Embryonic facial prominence (tissue), 1 donor: ENCODE measurements at regions not wholly inside any gene's neighbourhood (a gene's known extent, or its start where the extent isn't known, plus 50 kb on each side); places are given as distances from the start of the nearest gene placed in this dataset.
"Not testable (repeated sequence)": the region's sequence is repeated elsewhere in the genome, so short reads cannot be mapped to it uniquely, and the experiment has no call there.

Source experiments
- DNase-seq: peaks from one replicate; pipeline ENCODE4 v3.0.0-alpha.2; 2016; ENCODE audit errors: extremely low spot score

- no peak for DNase-seq
Measured at GRCh38 chr10:33612551-33612950, 278.1 kb upstream of the NRP1 start.

GRCh38 chr10:33612116-33612515 is 277.6 kb upstream of the NRP1 start:
- DNase-seq: no peak

- DNase-seq: no peak
Measured at GRCh38 chr10:33611423-33611822, 277.0 kb upstream of the NRP1 start.

GRCh38 chr10:33609546-33609945 is 275.1 kb upstream of the NRP1 start:
- no peak for DNase-seq

- no peak for DNase-seq
Measured at GRCh38 chr10:33602278-33602677, 267.8 kb upstream of the NRP1 start.

- DNase-seq: no peak
Measured at GRCh38 chr10:33600381-33600780, 265.9 kb upstream of the NRP1 start.

GRCh38 chr10:33596422-33596821 is 262.0 kb upstream of the NRP1 start:
- DNase-seq: no peak

GRCh38 chr10:33594475-33594874 is 260.0 kb upstream of the NRP1 start:
- DNase-seq: no peak

GRCh38 chr10:33588974-33589600 is 254.6 kb upstream of the NRP1 start:
- no peak for DNase-seq

- DNase-seq: not testable (repeated sequence)
Measured at GRCh38 chr10:33584596-33584995, 250.1 kb upstream of the NRP1 start.

GRCh38 chr10:33579996-33580395 is 245.5 kb upstream of the NRP1 start:
- DNase-seq: no peak

GRCh38 chr10:33573606-33574005 is 239.1 kb upstream of the NRP1 start:
- no peak for DNase-seq

GRCh38 chr10:33571616-33572015 is 237.1 kb upstream of the NRP1 start:
- DNase-seq: no peak

GRCh38 chr10:33570495-33570894 is 236.0 kb upstream of the NRP1 start:
- DNase-seq: no peak

GRCh38 chr10:33569702-33570101 is 235.2 kb upstream of the NRP1 start:
- DNase-seq: no peak

- no peak for DNase-seq
Measured at GRCh38 chr10:33566426-33566825, 232.0 kb upstream of the NRP1 start.

- no peak for DNase-seq
Measured at GRCh38 chr10:33566001-33566400, 231.5 kb upstream of the NRP1 start.

- no peak for DNase-seq
Measured at GRCh38 chr10:33565231-33565630, 230.8 kb upstream of the NRP1 start.

- no peak for DNase-seq
Measured at GRCh38 chr10:33559105-33559504, 224.6 kb upstream of the NRP1 start.

- DNase-seq: no peak
Measured at GRCh38 chr10:33557313-33557712, 222.8 kb upstream of the NRP1 start.

- no peak for DNase-seq
Measured at GRCh38 chr10:33556620-33557019, 222.2 kb upstream of the NRP1 start.

- no peak for DNase-seq
Measured at GRCh38 chr10:33556103-33556502, 221.6 kb upstream of the NRP1 start.

GRCh38 chr10:33553748-33554571 is 219.5 kb upstream of the NRP1 start:
- no peak for DNase-seq
